GM12874 (cell line): ENCODE measurements at regions not wholly inside any gene's neighbourhood (a gene's known extent, or its start where the extent isn't known, plus 50 kb on each side); places are given as distances from the start of the nearest gene placed in this dataset.

ENCODE experiments used
- TF ChIP-seq, protein P1 (sequence below): IDR thresholded peaks from 2 replicates; pipeline ENCODE4 v1.5.1; 2011; ENCODE audit warnings: low read depth, mild to moderate bottlenecking, control low read depth, low read length, moderate library complexity; ENCODE audit not compliant: insufficient read depth

DNA sequence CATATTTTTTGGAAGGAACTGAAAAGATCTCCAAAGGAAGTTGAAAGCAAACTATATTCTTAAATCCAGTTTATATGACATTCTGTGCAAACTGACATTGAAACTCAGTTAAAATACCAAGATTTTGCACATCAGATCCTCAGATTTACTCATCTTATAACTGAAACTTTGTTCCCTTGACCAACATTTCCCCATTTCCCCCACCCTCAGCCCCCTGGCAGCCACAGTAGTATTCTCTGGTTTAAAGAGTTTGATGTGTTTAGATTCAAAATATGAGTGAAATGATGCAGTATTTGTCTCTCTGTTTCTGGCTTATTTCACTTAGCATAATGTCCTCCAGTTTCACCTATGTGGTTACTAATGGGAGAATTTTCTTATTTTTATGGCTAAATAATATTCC lies 99.2 kb upstream of the ITGA4 start:
- TF ChIP-seq, protein P1, sequence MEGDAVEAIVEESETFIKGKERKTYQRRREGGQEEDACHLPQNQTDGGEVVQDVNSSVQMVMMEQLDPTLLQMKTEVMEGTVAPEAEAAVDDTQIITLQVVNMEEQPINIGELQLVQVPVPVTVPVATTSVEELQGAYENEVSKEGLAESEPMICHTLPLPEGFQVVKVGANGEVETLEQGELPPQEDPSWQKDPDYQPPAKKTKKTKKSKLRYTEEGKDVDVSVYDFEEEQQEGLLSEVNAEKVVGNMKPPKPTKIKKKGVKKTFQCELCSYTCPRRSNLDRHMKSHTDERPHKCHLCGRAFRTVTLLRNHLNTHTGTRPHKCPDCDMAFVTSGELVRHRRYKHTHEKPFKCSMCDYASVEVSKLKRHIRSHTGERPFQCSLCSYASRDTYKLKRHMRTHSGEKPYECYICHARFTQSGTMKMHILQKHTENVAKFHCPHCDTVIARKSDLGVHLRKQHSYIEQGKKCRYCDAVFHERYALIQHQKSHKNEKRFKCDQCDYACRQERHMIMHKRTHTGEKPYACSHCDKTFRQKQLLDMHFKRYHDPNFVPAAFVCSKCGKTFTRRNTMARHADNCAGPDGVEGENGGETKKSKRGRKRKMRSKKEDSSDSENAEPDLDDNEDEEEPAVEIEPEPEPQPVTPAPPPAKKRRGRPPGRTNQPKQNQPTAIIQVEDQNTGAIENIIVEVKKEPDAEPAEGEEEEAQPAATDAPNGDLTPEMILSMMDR = no peak

DNA sequence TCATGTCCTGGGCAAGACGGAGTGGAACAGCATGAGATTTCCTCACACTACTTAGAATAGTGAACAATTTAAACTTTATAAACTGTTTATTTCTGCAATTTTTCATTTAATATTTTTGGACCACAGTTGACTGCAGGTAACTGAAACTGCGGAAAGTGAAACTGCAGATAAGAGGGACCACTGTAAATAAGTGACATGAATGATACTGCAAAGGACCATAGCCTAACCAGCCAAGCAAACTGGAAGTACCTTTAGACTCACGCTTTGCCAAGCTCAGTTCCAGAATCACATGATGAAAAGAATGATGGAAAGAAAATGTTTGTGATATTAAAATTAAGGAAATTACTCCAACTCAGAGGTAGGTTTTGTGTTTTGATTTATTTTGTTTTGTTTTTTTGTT lies 94.6 kb upstream of the ITGA4 start:
- TF ChIP-seq, protein P1 = no peak

DNA sequence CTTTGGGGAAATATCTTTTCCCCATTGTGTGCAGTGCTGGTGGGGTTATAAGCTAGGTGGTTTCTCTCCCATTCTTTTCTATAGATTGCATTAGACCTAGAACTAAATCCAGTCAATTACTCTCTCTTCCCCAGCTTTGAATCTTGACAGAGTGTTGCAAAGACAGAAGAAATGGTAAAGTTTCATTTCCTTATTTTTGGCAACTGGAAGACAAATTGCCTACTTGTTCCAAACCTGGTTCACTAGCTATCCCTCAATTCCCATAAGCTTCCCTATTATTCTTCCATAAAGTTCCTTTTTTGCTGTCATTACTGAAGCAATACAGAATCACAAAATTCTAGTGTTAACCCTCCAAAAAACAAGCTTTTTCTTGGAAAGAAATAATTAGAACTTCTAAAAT lies 94.0 kb upstream of the ITGA4 start:
- TF ChIP-seq, protein P1 = no peak

DNA sequence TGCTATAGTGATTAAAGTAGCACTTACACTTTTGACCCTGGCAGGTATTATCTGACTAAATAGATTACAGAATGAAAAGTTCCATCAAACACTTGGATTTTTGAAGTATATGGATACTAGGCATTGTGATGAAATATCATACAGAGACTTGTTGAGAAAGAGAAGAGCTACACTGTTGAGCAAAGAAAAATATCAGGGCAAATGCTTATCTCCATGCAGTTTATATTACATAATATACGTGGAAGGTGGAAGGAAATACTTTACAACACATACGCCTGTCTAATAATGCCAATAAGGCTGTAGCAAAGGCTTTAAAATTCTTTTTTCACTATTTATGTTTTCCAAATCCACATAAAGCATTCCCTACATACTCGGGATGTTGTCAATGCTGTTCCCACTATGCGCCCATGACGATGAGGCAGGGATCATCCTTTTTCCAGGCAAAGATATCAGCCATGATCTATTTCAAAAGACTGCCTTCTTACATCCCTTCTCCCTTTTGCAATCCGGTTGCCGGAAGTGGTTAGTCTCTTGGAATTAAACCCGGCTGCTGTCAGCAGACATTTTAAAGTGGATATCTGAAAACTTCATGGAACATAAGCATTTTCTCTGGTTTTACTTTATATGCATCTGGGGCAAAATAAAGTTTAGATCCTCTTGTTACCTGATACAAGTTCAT lies 92.6 kb upstream of the ITGA4 start:
- TF ChIP-seq, protein P1 = no peak

DNA sequence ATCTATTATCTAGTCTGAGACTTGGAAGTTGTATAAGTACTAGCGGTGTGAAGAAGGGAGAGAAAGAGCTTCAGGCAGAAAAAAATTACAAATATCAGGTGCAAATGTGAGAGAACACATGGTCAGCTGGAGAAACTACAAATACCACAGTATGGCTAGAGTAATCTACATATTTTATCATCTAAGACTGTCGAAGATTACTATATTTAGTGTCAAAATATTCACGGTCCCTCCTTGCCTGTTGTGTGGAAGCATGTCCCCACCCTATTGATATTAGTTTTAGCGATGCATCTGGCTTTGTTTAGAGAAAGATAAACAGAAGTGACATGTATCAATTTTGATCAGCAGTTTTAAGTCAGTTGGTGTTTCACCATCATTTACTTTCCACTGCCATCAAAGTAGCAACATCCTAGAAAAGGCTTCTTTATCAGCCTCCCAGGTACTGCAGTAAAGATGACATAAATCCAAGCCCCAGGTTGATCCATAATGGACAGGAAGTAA lies 90.5 kb upstream of the ITGA4 start:
- TF ChIP-seq, protein P1 = no peak

DNA sequence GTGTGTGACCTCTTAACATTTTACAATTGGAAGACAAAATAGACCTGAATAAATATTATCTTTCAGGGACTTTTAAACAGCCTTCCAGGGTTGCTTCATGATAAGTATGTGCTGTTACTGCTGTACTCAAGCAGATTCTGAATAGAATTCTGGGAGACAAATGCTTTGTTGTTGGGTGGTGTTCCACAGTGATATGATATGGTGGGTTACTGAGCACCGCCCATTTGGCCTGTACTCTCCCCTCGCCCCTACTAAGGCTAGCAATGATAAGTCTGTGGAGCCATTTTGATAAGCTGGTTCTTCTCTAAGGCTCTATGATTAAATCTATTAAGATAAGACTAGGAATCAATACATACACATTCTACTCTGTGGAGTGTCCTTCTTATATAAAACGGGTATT lies 89.8 kb upstream of the ITGA4 start:
- TF ChIP-seq, protein P1 = no peak

DNA sequence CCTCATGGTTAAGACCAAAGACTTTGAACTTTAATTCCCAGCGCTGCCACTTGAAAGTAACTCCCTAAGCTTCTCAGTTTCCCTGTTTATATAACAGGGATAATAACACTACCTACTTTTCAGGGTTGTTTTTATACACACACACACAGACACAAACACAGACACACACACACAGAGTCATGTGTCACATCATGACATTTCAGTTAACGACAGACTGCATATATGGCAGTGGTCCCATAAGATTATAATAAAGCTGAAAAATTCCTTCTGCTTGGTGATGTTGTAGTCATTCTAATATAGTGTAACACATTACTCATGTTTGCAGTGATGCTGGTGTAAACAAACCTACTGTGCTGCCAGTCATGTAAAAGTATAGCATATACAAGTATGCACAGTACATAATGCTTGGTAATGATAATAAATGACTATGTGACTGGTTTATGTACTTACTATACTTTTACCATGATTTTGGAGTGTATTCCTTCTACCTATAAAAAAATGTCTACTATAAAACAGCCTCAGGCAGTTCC lies 89.2 kb upstream of the ITGA4 start:
- TF ChIP-seq, protein P1 = no peak
